Heart right ventricle (tissue), 16 donors: ENCODE measurements at regions not wholly inside any gene's neighbourhood (a gene's known extent, or its start where the extent isn't known, plus 50 kb on each side); places are given as distances from the start of the nearest gene placed in this dataset.

Experiments
- ATAC-seq, 8 donors: fragments of 200-7000 bp; cut with Tn5 transposase; one replicate each; pipeline ENCODE4 v1.9.1; 2020; ENCODE audit warnings: mild to moderate bottlenecking in 8 of 8, moderate library complexity in 8 of 8, moderate number of reproducible peaks in 1 of 8
- DNase-seq, 2 donors: peaks; one replicate each; pipeline ENCODE4 v3.0.0-alpha.2; 2020
- H3K27ac ChIP-seq, 10 donors: fragments of 200-600 bp; sonication (generic) in 2 of 10; one replicate each; pipeline versions ENCODE4 v1.5.0 to v1.8.0; 2020 to 2022; ENCODE audit warnings: mild to moderate bottlenecking in 3 of 10
- H3K27me3 ChIP-seq, 7 donors: fragments of 200-600 bp; one replicate each; pipeline ENCODE4 v1.8.0; 2021 to 2022; ENCODE audit warnings: mild to moderate bottlenecking in 2 of 7
- H3K36me3 ChIP-seq, 9 donors: fragments of 200-600 bp; sonication (generic) in 1 of 9; one replicate each; pipeline versions ENCODE4 v1.5.0 to v1.8.0; 2020 to 2022; ENCODE audit warnings: mild to moderate bottlenecking in 2 of 9
- H3K4me1 ChIP-seq, 9 donors: fragments of 200-600 bp; sonication (generic) in 1 of 9; one replicate each; pipeline versions ENCODE4 v1.5.0 to v1.8.0; 2020 to 2022; ENCODE audit warnings: mild to moderate bottlenecking in 4 of 9
- H3K4me3 ChIP-seq, 10 donors: fragments of 200-600 bp; sonication (generic) in 2 of 10; one replicate each; pipeline versions ENCODE4 v1.5.0 to v1.8.0; 2020 to 2022; ENCODE audit warnings: mild to moderate bottlenecking in 7 of 10, moderate library complexity in 2 of 10
- H3K9me3 ChIP-seq, 11 donors: fragments of 200-600 bp in 10 of 11; sonication (generic) in 2 of 11; one replicate each; pipeline versions ENCODE4 v1.5.0 to v1.8.0; 2013 to 2022; ENCODE audit warnings: mild to moderate bottlenecking in 2 of 11, control low read depth in 1 of 11, moderate library complexity in 1 of 11
- CTCF ChIP-seq, 9 donors: fragments of 200-600 bp; sonication (generic) in 2 of 9; IDR thresholded peaks; one replicate each; pipeline versions ENCODE4 v1.5.0 to v1.8.0; 2021 to 2022; ENCODE audit warnings: antibody characterized with exemption in 9 of 9, mild to moderate bottlenecking in 5 of 9, moderate library complexity in 1 of 9
- WGBS, 2 donors: extraction: QIAGEN DNeasy Blood & Tissue Kit; methylation state at CpG; one replicate each; pipeline ENCODE4 v1.1.7; 2013; ENCODE audit warnings: inconsistent platforms in 1 of 2; 5-methylcytosine and 5-hydroxymethylcytosine counted together
- intact Hi-C, 10 donors: fragments of 100-400 bp; cut with DNase I; formaldehyde crosslinking; loops; one replicate each; pipeline versions ENCODE4 v1.11.1 to v1.14.2; 2022
- donor health status: Arrhythmogenic right ventricular cardiomyopathy.
- donor health status: ischemic (EF 13 %, LVEDD 7.1; RV severe dilation, severe dysfunction).
- donor health status: healthy with polysubstance abuse.
- donor health status: DM: no; HTN: yes; CAD: no.
- donor health status: DM: no; HTN: no; CAD: no.
- donor health status: ischemic (EF 25% LVEDD 6.9; RV normal size, moderate dysfunction).
- donor health status: ischemic (EF 25% LVEDD 5.7; RV mildly dilated, moderate dysfunction).
- donor health status: healthy.
- donor health status: DM: yes; HTN: yes; CAD: no.
- donor health status: Ischemic cardiomyopathy.
- donor health status: ischemic (EF 35%, LVEDD 5.7; RV mildly dilated, moderate dysfunction).
- donor health status: nonischemic (EF 11% LVEDD 7.7; RV severe dilation, severe dysfunction).
- donor health status: DM: yes; HTN: yes; CAD: no.
- donor health status: PGD.
- donor health status: ischemic (EF 29% LVEDD 5.4; RV normal size, mild dysfunction).
- donor health status: nonischemic (EF 23%, LVEDD 6.1; RV moderate dilation, normal function).

- Histone ChIP-seq H3K9me3 (no peaks in the 10 kb centered on the region), H3K4me3 (no peak overlapping the region), H3K27me3 (peaks cover 0 to 8% (median 0%) of the 10 kb centered on the region in 7 donors), H3K27ac (no peak overlapping the region), H3K4me1 (peaks cover 0 to 20% (median 6%) of the 10 kb centered on the region in 9 donors), H3K36me3 (no peaks in the 10 kb centered on the region)
- ATAC-seq = no peak
- intact Hi-C loops = no loop called here
- WGBS, 2 donors = 57 to 64% methylated on average over 4 of the region's 4 CpGs
- no peak for DNase-seq
- TF ChIP-seq CTCF (IDR thresholded peaks at IDR 0.05) = no peak
These were observed 161.7 kb downstream of the ERMARD start for GRCh38 chr6:169913096-169913638.

- intact Hi-C loops = no loop called here
- TF ChIP-seq CTCF (IDR thresholded peaks at IDR 0.05) = no peak
- 85% methylated on average over 21 of the region's 21 CpGs for WGBS, 2 donors
- Histone ChIP-seq H3K4me3 (no peak overlapping the region), H3K27me3 (peaks cover 0 to 8% (median 0%) of the 10 kb centered on the region in 7 donors), H3K4me1 (peaks cover 0 to 23% (median 11%) of the 10 kb centered on the region in 9 donors), H3K36me3 (no peaks in the 10 kb centered on the region), H3K27ac (no peak overlapping the region), H3K9me3 (no peaks in the 10 kb centered on the region)
- DNase-seq = no peak
- no peak for ATAC-seq
These were observed 161.1 kb downstream of the ERMARD start for GRCh38 chr6:169912266-169913095.

GRCh38 chr6:169911264-169912263, 160.1 kb downstream of the ERMARD start:
- Histone ChIP-seq H3K27ac (no peak overlapping the region), H3K9me3 (no peaks in the 10 kb centered on the region), H3K36me3 (no peaks in the 10 kb centered on the region), H3K27me3 (peaks cover 0 to 11% (median 0%) of the 10 kb centered on the region in 7 donors), H3K4me3 (no peak overlapping the region), H3K4me1 (peaks cover 0 to 30% (median 20%) of the 10 kb centered on the region in 9 donors)
- WGBS, 2 donors = 89 to 91% methylated on average over 41 of the region's 41 CpGs
- no peak for DNase-seq
- no peak for ATAC-seq
- intact Hi-C loops = no loop called here
- no peak for TF ChIP-seq CTCF (IDR thresholded peaks at IDR 0.05)

- peaks cover 4 to 38% (median 28%) of the 10 kb centered on the region in 9 donors for H3K4me1 ChIP-seq
- peaks cover 0 to 11% (median 0%) of the 10 kb centered on the region in 7 donors for H3K27me3 ChIP-seq
- DNase-seq (no peak), ATAC-seq (no peak)
- 74 to 84% methylated on average over 7 of the region's 7 CpGs for WGBS, 2 donors
- TF ChIP-seq CTCF (IDR thresholded peaks at IDR 0.05) = no peak
- H3K36me3 ChIP-seq = no peaks in the 10 kb centered on the region
- H3K9me3 ChIP-seq = no peaks in the 10 kb centered on the region
- H3K27ac ChIP-seq = no peak overlapping the region
- no peak overlapping the region for H3K4me3 ChIP-seq
- intact Hi-C loops = loop anchor here in 3 of 10 donors (5.0 kb wide), 1 partner anchor 57 kb away; no protein-coding TSS in a partner anchor
These were observed 157.7 kb downstream of the ERMARD start for GRCh38 chr6:169909113-169909512.
